ENCODE measurements at regions not wholly inside any gene's neighbourhood (a gene's known extent, or its start where the extent isn't known, plus 50 kb on each side); places are given as distances from the start of the nearest gene placed in this dataset.

GRCh38 chr6:140050101-140050995 lies 675.9 kb upstream of the CITED2 start:
- TF ChIP-seq CTCF (IDR thresholded peaks at IDR 0.05; ENCODE audit: low read depth, low read length) (no peak), POLR2A (IDR thresholded peaks at IDR 0.05; ENCODE audit: extremely low read depth, insufficient read length) (no peak)
